HUES48 (cell line): ENCODE measurements at regions not wholly inside any gene's neighbourhood (a gene's known extent, or its start where the extent isn't known, plus 50 kb on each side); places are given as distances from the start of the nearest gene placed in this dataset.
"Not testable (repeated sequence)": the region's sequence is repeated elsewhere in the genome, so short reads cannot be mapped to it uniquely, and the experiment has no call there.

Experiments
- H3K27ac ChIP-seq: one replicate; pipeline ENCODE4 v1.7.0; 2013; ENCODE audit warnings: low read depth, low read length, inconsistent platforms
- H3K27me3 ChIP-seq: 2 replicates; pipeline ENCODE4 v1.6.1; 2013; ENCODE audit warnings: mild to moderate bottlenecking, low read length; ENCODE audit not compliant: control insufficient read depth, insufficient read depth
- H3K36me3 ChIP-seq: 2 replicates; pipeline ENCODE4 v1.6.1; 2013; ENCODE audit warnings: low read length; ENCODE audit not compliant: control insufficient read depth, insufficient read depth
- H3K4me1 ChIP-seq: 2 replicates; pipeline ENCODE4 v1.6.1; 2013; ENCODE audit warnings: mild to moderate bottlenecking, low read length; ENCODE audit not compliant: control insufficient read depth, insufficient read depth
- H3K4me3 ChIP-seq: 2 replicates; pipeline ENCODE4 v1.5.1; 2013; ENCODE audit warnings: mild to moderate bottlenecking, low read depth, low read length
- H3K9ac ChIP-seq: 2 replicates; pipeline ENCODE4 v1.6.1; 2013; ENCODE audit warnings: mild to moderate bottlenecking, low read depth, low read length, moderate library complexity
- H3K9me3 ChIP-seq: 2 replicates; pipeline ENCODE4 v1.6.1; 2013; ENCODE audit warnings: low read length; ENCODE audit not compliant: control insufficient read depth, insufficient read depth

- H3K4me1 ChIP-seq, H3K9me3 ChIP-seq, H3K27ac ChIP-seq, H3K4me3 ChIP-seq, H3K27me3 ChIP-seq, H3K9ac ChIP-seq, H3K36me3 ChIP-seq: not testable (repeated sequence)
Measured at GRCh38 chr6:60574723-60575122, 1711.3 kb downstream of the KHDRBS2 start.

GRCh38 chr6:60572607-60573006, 1713.4 kb downstream of the KHDRBS2 start:
- H3K4me1 ChIP-seq, H3K9ac ChIP-seq, H3K27me3 ChIP-seq, H3K36me3 ChIP-seq, H3K27ac ChIP-seq, H3K9me3 ChIP-seq, H3K4me3 ChIP-seq: not testable (repeated sequence)

DNA sequence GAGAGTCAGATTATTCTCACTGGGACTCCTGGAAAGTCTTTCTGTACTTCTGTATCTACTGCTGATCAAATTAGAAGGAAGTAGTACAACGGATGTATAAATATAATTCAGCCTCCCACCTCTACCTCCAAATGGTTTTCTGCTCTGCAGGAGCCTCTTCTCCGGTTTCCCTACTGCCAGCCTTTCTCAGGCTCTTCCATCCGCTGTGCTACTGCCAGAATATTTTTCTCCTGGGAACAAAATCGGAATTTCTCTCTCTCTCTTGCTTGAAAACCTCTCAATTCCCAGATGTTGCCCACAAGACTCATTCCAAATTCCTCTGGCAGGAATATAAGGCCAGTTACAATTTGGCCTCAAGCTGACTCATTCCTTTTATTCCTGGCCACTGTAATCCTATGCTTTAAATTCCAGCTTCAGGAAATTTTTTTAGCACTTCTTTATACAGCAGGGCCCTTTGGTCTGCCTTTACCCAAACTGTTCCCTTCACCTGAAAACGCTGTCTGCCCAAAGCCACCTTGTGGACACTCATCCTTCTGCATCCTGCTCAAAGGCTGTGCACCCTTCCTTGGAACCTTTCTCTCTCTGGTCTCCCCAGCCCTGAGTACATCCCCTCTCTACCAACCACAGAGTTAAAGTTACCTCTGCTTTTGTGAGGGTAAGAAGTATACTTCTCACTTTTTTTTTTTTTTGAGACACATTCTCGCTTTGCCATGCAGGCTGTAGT, 1714.6 kb downstream of the KHDRBS2 start:
- H3K4me1 ChIP-seq, H3K9ac ChIP-seq, H3K36me3 ChIP-seq, H3K27me3 ChIP-seq, H3K4me3 ChIP-seq, H3K27ac ChIP-seq, H3K9me3 ChIP-seq: not testable (repeated sequence)

DNA sequence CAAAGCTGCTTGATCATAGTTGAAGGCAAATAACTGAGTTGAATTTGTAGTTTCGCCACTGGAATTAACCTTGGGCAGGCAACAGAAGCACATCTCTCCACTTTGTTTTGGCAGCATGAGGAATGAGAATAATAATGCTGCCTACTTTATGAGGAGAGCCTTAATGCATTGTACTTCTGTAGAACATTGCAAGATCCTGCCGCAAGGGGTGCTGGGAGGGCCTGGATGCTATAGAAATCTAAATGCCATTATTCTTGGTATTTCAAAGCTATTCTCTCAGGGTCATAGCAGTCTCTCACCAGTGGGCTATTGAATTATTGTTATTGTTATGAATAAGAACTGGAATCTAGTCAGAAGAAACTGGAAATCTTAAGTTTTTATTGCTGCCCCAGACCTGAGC, 1715.4 kb downstream of the KHDRBS2 start:
- not testable (repeated sequence) for H3K4me3 ChIP-seq, H3K27ac ChIP-seq, H3K36me3 ChIP-seq, H3K27me3 ChIP-seq, H3K9me3 ChIP-seq, H3K9ac ChIP-seq, H3K4me1 ChIP-seq

DNA sequence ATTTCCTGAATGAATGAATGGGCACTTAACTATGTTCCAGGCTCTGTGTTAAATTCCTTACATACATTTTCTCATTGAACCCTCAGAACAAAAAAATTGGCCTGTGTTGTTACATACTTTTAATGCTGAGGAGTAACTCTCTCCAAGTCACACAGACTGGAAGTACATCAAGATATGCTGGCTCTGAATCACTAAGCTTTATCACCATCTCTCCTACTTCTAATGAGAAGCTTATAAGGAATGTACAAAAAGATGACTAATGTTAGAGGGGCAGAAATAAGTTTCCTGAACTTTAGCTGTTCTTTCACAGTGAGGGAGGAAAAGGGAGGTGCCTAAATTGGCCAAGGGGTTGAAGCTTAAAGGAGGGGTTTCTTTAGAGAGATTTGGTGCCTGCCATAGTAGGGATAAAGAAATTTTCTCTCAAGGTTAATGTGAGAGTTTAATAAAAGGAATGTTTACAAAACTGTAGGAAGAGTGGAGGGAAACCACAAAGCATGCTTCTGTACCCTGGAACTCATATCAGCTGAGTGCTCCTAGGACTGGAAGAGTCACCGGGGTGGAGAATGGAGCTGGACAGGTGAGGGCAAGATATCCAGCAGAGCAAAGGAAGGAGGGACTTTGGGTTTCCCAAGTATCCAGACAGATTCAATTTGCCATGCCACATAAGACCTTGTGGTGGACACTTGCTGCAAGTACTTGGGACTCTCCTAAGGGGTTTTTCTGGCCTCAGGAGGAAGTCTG, 1718.4 kb downstream of the KHDRBS2 start:
- H3K9ac ChIP-seq, H3K9me3 ChIP-seq, H3K4me3 ChIP-seq, H3K36me3 ChIP-seq, H3K27me3 ChIP-seq, H3K27ac ChIP-seq, H3K4me1 ChIP-seq: not testable (repeated sequence)

DNA sequence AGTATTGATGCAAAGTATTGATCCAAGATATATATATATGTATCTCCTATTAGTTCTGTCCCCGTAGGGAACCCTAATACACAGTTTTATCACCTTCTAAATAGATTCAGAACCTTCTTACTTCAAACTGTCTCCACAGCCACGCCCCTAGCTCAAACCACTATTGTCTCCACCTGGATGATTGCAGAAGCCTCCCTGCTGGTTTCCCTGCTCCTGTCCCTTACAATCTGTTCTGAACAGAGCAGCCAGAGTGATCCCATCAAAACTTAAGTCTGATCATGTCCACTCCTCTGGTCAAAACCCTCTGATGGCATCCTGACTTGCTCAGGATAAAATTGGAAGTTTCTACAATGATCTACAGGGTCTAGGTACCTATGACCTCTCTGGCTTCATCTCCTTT, 1719.6 kb downstream of the KHDRBS2 start:
- not testable (repeated sequence) for H3K9ac ChIP-seq, H3K9me3 ChIP-seq, H3K4me1 ChIP-seq, H3K27me3 ChIP-seq, H3K27ac ChIP-seq, H3K36me3 ChIP-seq, H3K4me3 ChIP-seq

- H3K4me1 ChIP-seq, H3K9ac ChIP-seq, H3K27me3 ChIP-seq, H3K36me3 ChIP-seq, H3K27ac ChIP-seq, H3K4me3 ChIP-seq, H3K9me3 ChIP-seq: not testable (repeated sequence)
Measured at GRCh38 chr6:60559702-60560101, 1726.3 kb downstream of the KHDRBS2 start.

- H3K27ac ChIP-seq, H3K4me3 ChIP-seq, H3K36me3 ChIP-seq, H3K9me3 ChIP-seq, H3K4me1 ChIP-seq, H3K9ac ChIP-seq, H3K27me3 ChIP-seq: not testable (repeated sequence)
Measured at GRCh38 chr6:60547340-60547739, 1738.7 kb downstream of the KHDRBS2 start.

DNA sequence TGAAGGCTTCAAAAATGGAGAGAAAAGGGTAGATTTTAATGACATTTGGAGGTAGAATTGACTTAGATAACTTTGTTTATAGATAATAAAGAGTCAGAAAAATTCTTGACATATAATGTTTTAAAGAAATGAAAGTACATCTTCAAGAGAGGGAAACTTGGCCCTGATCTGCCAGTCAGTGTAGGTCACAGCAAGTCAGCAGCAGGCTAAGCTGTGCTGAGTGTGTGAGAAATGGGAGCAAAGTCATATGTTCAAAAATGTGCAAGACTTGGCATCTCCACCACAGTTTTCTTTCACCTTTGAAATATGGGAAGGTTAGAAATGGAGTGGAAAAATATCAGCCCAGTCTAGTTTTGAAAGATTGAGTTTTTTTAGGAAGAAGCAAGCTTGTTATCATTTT, 1761.3 kb downstream of the KHDRBS2 start:
- H3K4me1 ChIP-seq, H3K4me3 ChIP-seq, H3K9ac ChIP-seq, H3K27ac ChIP-seq, H3K27me3 ChIP-seq, H3K36me3 ChIP-seq, H3K9me3 ChIP-seq: not testable (repeated sequence)

DNA sequence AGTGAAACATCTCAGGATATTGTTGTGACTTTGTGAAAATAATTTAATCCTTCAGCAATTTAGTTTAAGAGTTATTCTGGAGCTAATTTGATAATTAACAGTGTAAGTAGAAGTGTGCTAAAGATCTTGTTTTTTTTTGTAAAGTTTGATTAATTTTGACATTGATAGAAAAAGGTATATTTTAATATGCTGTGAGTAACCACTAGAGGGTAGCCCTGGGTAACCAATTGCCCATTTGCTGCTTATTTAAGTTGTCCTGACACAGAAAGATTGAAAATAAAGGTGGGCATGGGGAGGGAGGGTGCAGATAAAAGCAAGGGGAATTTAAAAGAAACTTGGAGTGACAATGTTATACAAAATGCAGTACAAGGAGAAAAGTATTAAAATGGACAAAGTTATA, 1808.3 kb downstream of the KHDRBS2 start:
- not testable (repeated sequence) for H3K4me1 ChIP-seq, H3K27me3 ChIP-seq, H3K9me3 ChIP-seq, H3K4me3 ChIP-seq, H3K9ac ChIP-seq, H3K36me3 ChIP-seq, H3K27ac ChIP-seq

GRCh38 chr6:60473805-60474204, 1812.2 kb downstream of the KHDRBS2 start:
- not testable (repeated sequence) for H3K27ac ChIP-seq, H3K9ac ChIP-seq, H3K27me3 ChIP-seq, H3K36me3 ChIP-seq, H3K4me1 ChIP-seq, H3K9me3 ChIP-seq, H3K4me3 ChIP-seq
